SK-N-SH (cell line): ENCODE measurements at regions not wholly inside any gene's neighbourhood (a gene's known extent, or its start where the extent isn't known, plus 50 kb on each side); places are given as distances from the start of the nearest gene placed in this dataset.

Experiments
- CTCF ChIA-PET: fragments of 300-600, 350-600 bp; formaldehyde crosslinking; extraction: SDS; loops from one replicate; lab custom pipeline; 2021; lab: Yijun Ruan, JAX
- POLR2A ChIA-PET: fragments of 350-600 bp; sonication (Branson Sonifier 250); formaldehyde crosslinking; extraction: SDS; loops from one replicate; lab custom pipeline; 2020; ENCODE audit warnings: antibody characterized with exemption, inconsistent platforms; lab: Yijun Ruan, JAX
- DNase-seq: peaks from one replicate; pipeline ENCODE4 v3.0.0; 2012
- H2AFZ ChIP-seq: fragments of 200-600 bp; sonication (generic); 2 replicates; pipeline ENCODE4 v1.8.1; 2016; ENCODE audit warnings: antibody characterized with exemption, mild to moderate bottlenecking, low read depth
- H3F3A ChIP-seq: fragments of 200-600 bp; sonication (generic); replicated peaks from 2 replicates; pipeline ENCODE3; 2016; ENCODE audit warnings: antibody characterized with exemption, mild to moderate bottlenecking; ENCODE audit not compliant: insufficient read depth
- H3K27ac ChIP-seq, 2 experiments: fragments of 200-500 bp in 1 of 2; fragments of 200-600 bp in 1 of 2; sonication (Bioruptor generic) in 1 of 2; sonication (generic), shearing (Covaris generic) in 1 of 2; 2 replicates each; pipeline versions ENCODE4 v1.5.1 to v1.6.1; 2014 to 2016; ENCODE audit warnings: low read depth in 2 of 2, inconsistent platforms in 1 of 2, low read length in 1 of 2, mild to moderate bottlenecking in 1 of 2, mixed read lengths in 1 of 2
- H3K27me3 ChIP-seq: fragments of 200-600 bp; sonication (generic), shearing (Covaris generic); 2 replicates; pipeline ENCODE4 v1.6.1; 2016; ENCODE audit warnings: mixed run types; ENCODE audit not compliant: insufficient read depth
- H3K36me3 ChIP-seq, 2 experiments: fragments of 200-500 bp in 1 of 2; fragments of 200-600 bp in 1 of 2; sonication (Bioruptor generic) in 1 of 2; sonication (generic) in 1 of 2; replicated peaks in 1 of 2; 2 replicates each; pipeline versions ENCODE3 to v1.5.1; 2014 to 2016; ENCODE audit warnings: low read length in 1 of 2, mild to moderate bottlenecking in 1 of 2; ENCODE audit not compliant: insufficient read depth in 2 of 2, control insufficient read depth in 1 of 2
- H3K4me1 ChIP-seq, 2 experiments: fragments of 200-500 bp in 1 of 2; fragments of 200-600 bp in 1 of 2; sonication (Bioruptor generic) in 1 of 2; sonication (generic), shearing (Covaris generic) in 1 of 2; 2 replicates each; pipeline versions ENCODE4 v1.5.1 to v1.6.1; 2014 to 2016; ENCODE audit warnings: low read depth in 1 of 2, low read length in 1 of 2, mixed run types in 1 of 2; ENCODE audit not compliant: insufficient read depth in 2 of 2, control insufficient read depth in 1 of 2
- H3K4me2 ChIP-seq: fragments of 200-600 bp; sonication (generic), shearing (Covaris generic); 2 replicates; pipeline ENCODE4 v1.6.1; 2017; ENCODE audit warnings: mixed run types
- H3K4me3 ChIP-seq, 2 experiments: fragments of 200-500 bp in 1 of 2; fragments of 200-600 bp in 1 of 2; sonication (Bioruptor generic) in 1 of 2; sonication (generic), shearing (Covaris generic) in 1 of 2; 2 replicates each; pipeline versions ENCODE4 v1.5.1 to v1.8.1; 2014 to 2016; ENCODE audit warnings: low read depth in 2 of 2, inconsistent platforms in 1 of 2, low read length in 1 of 2, mild to moderate bottlenecking in 1 of 2, mixed read lengths in 1 of 2, moderate library complexity in 1 of 2
- H3K79me2 ChIP-seq: fragments of 200-600 bp; sonication (generic); 2 replicates; pipeline ENCODE4 v1.8.1; 2017; ENCODE audit warnings: mild to moderate bottlenecking; ENCODE audit not compliant: insufficient read depth
- H3K9ac ChIP-seq: fragments of 200-600 bp; sonication (generic); 2 replicates; pipeline ENCODE4 v1.6.1; 2017; ENCODE audit warnings: mixed run types
- H3K9me2 ChIP-seq: fragments of 200-600 bp; sonication (generic); 2 replicates; pipeline ENCODE4 v1.6.1; 2017; ENCODE audit warnings: mixed run types
- H3K9me3 ChIP-seq: fragments of 200-600 bp; sonication (generic); 2 replicates; pipeline ENCODE4 v1.6.1; 2017; ENCODE audit warnings: mixed run types, mild to moderate bottlenecking, moderate library complexity
- H4K20me1 ChIP-seq: fragments of 200-600 bp; sonication (generic); 2 replicates; pipeline ENCODE4 v1.6.1; 2017; ENCODE audit warnings: mild to moderate bottlenecking, mixed run types; ENCODE audit not compliant: insufficient read depth
- CHD2 ChIP-seq: fragments of 150-350 bp; IDR thresholded peaks from 2 replicates; pipeline ENCODE4 v1.6.1; 2018; ENCODE audit warnings: low read length; ENCODE audit not compliant: partially characterized antibody
- EP300 ChIP-seq, 2 experiments: IDR thresholded peaks; 2 replicates each; pipeline versions ENCODE4 v1.4.0 to v1.6.1; 2012; ENCODE audit warnings: borderline replicate concordance in 1 of 2, low read depth in 1 of 2, low read length in 1 of 2
- EZH2phosphoT487 ChIP-seq: fragments of 200-600 bp; sonication (generic); IDR thresholded peaks from 2 replicates; pipeline ENCODE4 v1.6.1; 2017; ENCODE audit warnings: low read depth, mixed run types, mild to moderate bottlenecking, antibody characterized with exemption, moderate library complexity, borderline replicate concordance
- FOSL2 ChIP-seq: IDR thresholded peaks from 2 replicates; pipeline ENCODE4 v1.4.0; 2012; ENCODE audit warnings: low read depth, mild to moderate bottlenecking, moderate library complexity, borderline replicate concordance
- FOXM1 ChIP-seq: IDR thresholded peaks from 2 replicates; pipeline ENCODE4 v1.4.0; 2012; ENCODE audit warnings: low read depth, mild to moderate bottlenecking
- GATA2 ChIP-seq: sonication (generic); formaldehyde crosslinking; IDR thresholded peaks from 2 replicates; pipeline ENCODE4 v1.5.0; 2020; ENCODE audit warnings: mild to moderate bottlenecking, missing genetic modification reagents
- JUND ChIP-seq: IDR thresholded peaks from 2 replicates; pipeline ENCODE4 v1.4.0; 2012
- MXI1 ChIP-seq: IDR thresholded peaks from 2 replicates; pipeline ENCODE4 v1.6.1; 2012; ENCODE audit warnings: mild to moderate bottlenecking, low read depth, low read length, improper control_type of control experiment
- NFIC ChIP-seq: IDR thresholded peaks from 2 replicates; pipeline ENCODE4 v1.4.0; 2012; ENCODE audit warnings: borderline replicate concordance
- NRF1 ChIP-seq: IDR thresholded peaks from 2 replicates; pipeline ENCODE4 v1.6.1; 2012; ENCODE audit warnings: low read depth, mild to moderate bottlenecking, low read length
- RAD21 ChIP-seq: IDR thresholded peaks from 2 replicates; pipeline ENCODE4 v1.6.1; 2012; ENCODE audit warnings: mild to moderate bottlenecking, low read length
- SIN3A ChIP-seq: IDR thresholded peaks from 2 replicates; pipeline ENCODE4 v1.6.1; 2012; ENCODE audit warnings: low read depth, mild to moderate bottlenecking, low read length, moderate library complexity, borderline replicate concordance
- SMC3 ChIP-seq: IDR thresholded peaks from 2 replicates; pipeline ENCODE4 v1.6.1; 2012; ENCODE audit warnings: low read depth, low read length, improper control_type of control experiment
- TEAD4 ChIP-seq: IDR thresholded peaks from 2 replicates; pipeline ENCODE4 v1.4.0; 2012; ENCODE audit warnings: mild to moderate bottlenecking, borderline replicate concordance; ENCODE audit not compliant: insufficient read depth
- YY1 ChIP-seq: IDR thresholded peaks from 2 replicates; pipeline ENCODE4 v1.4.0; 2012; ENCODE audit warnings: low read depth, mild to moderate bottlenecking
- WGBS: methylation state at CpG from one replicate; pipeline ENCODE4 v1.1.6; 2017; ENCODE audit warnings: low lambda C conversion rate; 5-methylcytosine and 5-hydroxymethylcytosine counted together
- TF ChIP-seq, protein P1 (sequence below): IDR thresholded peaks from 2 replicates; pipeline ENCODE4 v1.4.0; 2012; ENCODE audit warnings: low read depth, borderline replicate concordance
- TF ChIP-seq, protein P2 (sequence below): fragments of 150-350 bp; IDR thresholded peaks from 2 replicates; pipeline ENCODE4 v1.6.1; 2017; ENCODE audit warnings: antibody characterized with exemption, low read length, low read depth, borderline replicate concordance
- TF ChIP-seq, protein P3 (sequence below): IDR thresholded peaks from 2 replicates; pipeline ENCODE4 v1.4.0; 2012; ENCODE audit warnings: low read depth
- TF ChIP-seq, protein P4 (sequence below): IDR thresholded peaks from 2 replicates; pipeline ENCODE4 v1.6.1; 2012; ENCODE audit warnings: mild to moderate bottlenecking, low read depth, low read length, moderate library complexity
- TF ChIP-seq, protein P5 (sequence below): IDR thresholded peaks from 2 replicates; pipeline ENCODE4; 2012
- TF ChIP-seq, protein P6 (sequence below): IDR thresholded peaks from 2 replicates; pipeline ENCODE4 v1.4.0; 2012; ENCODE audit warnings: low read depth, borderline replicate concordance

DNA sequence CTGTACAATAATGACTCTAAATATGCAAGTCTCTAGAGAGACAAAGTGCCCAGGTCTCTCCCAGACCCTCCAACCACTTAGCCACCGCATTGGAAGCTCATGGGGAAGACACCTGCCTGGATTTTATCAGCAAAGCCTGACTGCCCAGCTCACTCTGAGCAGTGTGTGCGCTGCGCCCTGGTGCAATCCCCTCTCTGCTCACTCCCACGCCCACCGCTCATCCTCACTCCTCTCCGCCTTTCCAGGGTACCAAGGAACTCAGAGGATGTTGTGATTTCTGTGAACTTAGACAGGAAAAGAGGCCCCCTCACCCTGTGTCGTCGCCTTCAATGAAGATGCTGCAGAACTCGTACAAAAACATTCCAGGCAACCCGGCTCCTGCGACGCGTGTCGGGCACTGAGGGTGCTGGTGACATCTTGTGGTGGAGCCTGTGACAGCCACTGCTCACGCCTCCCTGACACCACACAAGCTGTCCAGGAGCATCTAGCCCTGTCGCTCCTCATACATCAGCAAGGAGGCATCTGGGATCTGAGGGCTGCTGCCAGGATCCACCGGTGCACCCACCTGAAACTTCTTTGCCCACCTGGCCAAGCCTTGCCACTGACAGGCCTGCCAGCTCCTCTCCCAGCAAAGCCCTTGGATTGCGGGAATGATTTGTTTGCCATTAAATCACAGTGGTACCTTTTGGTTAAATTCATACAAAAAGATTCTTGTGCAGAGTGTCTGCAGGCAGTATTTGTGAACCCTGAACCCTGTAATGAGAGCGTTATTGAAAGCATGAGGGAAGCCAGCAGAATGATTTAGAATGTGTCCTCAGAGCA, 220.4 kb downstream of the ZNF516 start:
- H3K9me3 ChIP-seq = no peaks in the 10 kb centered on the region
- no peak overlapping the region for H3K4me3 ChIP-seq
- H3K27me3 ChIP-seq = no peaks in the 10 kb centered on the region
- no peaks in the 10 kb centered on the region for H3K9me2 ChIP-seq
- no peak overlapping the region for H3K4me2 ChIP-seq
- ChIA-PET CTCF (interaction anchor here (0.6 to 2.1 kb wide), 12 partner anchors 9 to 1621 kb away, joined by 3 to 8 read pairs (median 4); partner anchors contain the start of gene TSHZ1), POLR2A (no interaction called here)
- H3K79me2 ChIP-seq = no peaks in the 10 kb centered on the region
- H4K20me1 ChIP-seq = no peaks in the 10 kb centered on the region
- no peaks in the 10 kb centered on the region for H3F3A ChIP-seq
- no peak overlapping the region for H3K9ac ChIP-seq
- peak; percentile 71 for DNase-seq
- WGBS = 45% methylated on average over 12 of the region's 19 CpGs
- H3K27ac ChIP-seq = no peak overlapping the region
- H2AFZ ChIP-seq = no peak overlapping the region
- peaks cover 0 to 2% of the 10 kb centered on the region in 2 experiments; a peak in 1 of 4 replicates for H3K4me1 ChIP-seq
- H3K36me3 ChIP-seq = no peaks in the 10 kb centered on the region
- TF ChIP-seq YY1 = no peak
- peak; percentile 71 for TF ChIP-seq RAD21
- TF ChIP-seq, protein P1, sequence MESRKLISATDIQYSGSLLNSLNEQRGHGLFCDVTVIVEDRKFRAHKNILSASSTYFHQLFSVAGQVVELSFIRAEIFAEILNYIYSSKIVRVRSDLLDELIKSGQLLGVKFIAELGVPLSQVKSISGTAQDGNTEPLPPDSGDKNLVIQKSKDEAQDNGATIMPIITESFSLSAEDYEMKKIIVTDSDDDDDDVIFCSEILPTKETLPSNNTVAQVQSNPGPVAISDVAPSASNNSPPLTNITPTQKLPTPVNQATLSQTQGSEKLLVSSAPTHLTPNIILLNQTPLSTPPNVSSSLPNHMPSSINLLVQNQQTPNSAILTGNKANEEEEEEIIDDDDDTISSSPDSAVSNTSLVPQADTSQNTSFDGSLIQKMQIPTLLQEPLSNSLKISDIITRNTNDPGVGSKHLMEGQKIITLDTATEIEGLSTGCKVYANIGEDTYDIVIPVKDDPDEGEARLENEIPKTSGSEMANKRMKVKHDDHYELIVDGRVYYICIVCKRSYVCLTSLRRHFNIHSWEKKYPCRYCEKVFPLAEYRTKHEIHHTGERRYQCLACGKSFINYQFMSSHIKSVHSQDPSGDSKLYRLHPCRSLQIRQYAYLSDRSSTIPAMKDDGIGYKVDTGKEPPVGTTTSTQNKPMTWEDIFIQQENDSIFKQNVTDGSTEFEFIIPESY = no peak
- TF ChIP-seq, protein P2, sequence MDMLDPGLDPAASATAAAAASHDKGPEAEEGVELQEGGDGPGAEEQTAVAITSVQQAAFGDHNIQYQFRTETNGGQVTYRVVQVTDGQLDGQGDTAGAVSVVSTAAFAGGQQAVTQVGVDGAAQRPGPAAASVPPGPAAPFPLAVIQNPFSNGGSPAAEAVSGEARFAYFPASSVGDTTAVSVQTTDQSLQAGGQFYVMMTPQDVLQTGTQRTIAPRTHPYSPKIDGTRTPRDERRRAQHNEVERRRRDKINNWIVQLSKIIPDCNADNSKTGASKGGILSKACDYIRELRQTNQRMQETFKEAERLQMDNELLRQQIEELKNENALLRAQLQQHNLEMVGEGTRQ = no peak
- TF ChIP-seq FOSL2 = no peak
- TF ChIP-seq TEAD4 = no peak
- TF ChIP-seq EP300 (IDR thresholded peaks at IDR 0.05; ENCODE audit: borderline replicate concordance in 1 of 2, low read depth in 1 of 2, low read length in 1 of 2) = no peak
- no peak for TF ChIP-seq CHD2
- TF ChIP-seq, protein P3, sequence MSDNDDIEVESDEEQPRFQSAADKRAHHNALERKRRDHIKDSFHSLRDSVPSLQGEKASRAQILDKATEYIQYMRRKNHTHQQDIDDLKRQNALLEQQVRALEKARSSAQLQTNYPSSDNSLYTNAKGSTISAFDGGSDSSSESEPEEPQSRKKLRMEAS = no peak
- TF ChIP-seq, protein P4, sequence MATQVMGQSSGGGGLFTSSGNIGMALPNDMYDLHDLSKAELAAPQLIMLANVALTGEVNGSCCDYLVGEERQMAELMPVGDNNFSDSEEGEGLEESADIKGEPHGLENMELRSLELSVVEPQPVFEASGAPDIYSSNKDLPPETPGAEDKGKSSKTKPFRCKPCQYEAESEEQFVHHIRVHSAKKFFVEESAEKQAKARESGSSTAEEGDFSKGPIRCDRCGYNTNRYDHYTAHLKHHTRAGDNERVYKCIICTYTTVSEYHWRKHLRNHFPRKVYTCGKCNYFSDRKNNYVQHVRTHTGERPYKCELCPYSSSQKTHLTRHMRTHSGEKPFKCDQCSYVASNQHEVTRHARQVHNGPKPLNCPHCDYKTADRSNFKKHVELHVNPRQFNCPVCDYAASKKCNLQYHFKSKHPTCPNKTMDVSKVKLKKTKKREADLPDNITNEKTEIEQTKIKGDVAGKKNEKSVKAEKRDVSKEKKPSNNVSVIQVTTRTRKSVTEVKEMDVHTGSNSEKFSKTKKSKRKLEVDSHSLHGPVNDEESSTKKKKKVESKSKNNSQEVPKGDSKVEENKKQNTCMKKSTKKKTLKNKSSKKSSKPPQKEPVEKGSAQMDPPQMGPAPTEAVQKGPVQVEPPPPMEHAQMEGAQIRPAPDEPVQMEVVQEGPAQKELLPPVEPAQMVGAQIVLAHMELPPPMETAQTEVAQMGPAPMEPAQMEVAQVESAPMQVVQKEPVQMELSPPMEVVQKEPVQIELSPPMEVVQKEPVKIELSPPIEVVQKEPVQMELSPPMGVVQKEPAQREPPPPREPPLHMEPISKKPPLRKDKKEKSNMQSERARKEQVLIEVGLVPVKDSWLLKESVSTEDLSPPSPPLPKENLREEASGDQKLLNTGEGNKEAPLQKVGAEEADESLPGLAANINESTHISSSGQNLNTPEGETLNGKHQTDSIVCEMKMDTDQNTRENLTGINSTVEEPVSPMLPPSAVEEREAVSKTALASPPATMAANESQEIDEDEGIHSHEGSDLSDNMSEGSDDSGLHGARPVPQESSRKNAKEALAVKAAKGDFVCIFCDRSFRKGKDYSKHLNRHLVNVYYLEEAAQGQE = no peak
- TF ChIP-seq FOXM1 = no peak
- TF ChIP-seq, protein P5, sequence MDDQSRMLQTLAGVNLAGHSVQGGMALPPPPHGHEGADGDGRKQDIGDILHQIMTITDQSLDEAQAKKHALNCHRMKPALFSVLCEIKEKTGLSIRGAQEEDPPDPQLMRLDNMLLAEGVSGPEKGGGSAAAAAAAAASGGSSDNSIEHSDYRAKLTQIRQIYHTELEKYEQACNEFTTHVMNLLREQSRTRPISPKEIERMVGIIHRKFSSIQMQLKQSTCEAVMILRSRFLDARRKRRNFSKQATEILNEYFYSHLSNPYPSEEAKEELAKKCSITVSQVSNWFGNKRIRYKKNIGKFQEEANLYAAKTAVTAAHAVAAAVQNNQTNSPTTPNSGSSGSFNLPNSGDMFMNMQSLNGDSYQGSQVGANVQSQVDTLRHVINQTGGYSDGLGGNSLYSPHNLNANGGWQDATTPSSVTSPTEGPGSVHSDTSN = no peak
- no peak for TF ChIP-seq SIN3A
- TF ChIP-seq EZH2phosphoT487 = no peak
- TF ChIP-seq MXI1 = 0 out of 2 replicates have a peak, but pooled peaks have one; percentile 16
- TF ChIP-seq NRF1 = no peak
- no peak for TF ChIP-seq JUND
- TF ChIP-seq, protein P6, sequence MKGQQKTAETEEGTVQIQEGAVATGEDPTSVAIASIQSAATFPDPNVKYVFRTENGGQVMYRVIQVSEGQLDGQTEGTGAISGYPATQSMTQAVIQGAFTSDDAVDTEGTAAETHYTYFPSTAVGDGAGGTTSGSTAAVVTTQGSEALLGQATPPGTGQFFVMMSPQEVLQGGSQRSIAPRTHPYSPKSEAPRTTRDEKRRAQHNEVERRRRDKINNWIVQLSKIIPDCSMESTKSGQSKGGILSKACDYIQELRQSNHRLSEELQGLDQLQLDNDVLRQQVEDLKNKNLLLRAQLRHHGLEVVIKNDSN = no peak
- peak; percentile 36; the same call in 1 of the 2 replicates for TF ChIP-seq SMC3
- TF ChIP-seq GATA2 (CRISPR knock-in tag) = no peak
- TF ChIP-seq NFIC = no peak
